OCI-LY7 (cell line): ENCODE measurements at regions not wholly inside any gene's neighbourhood (a gene's known extent, or its start where the extent isn't known, plus 50 kb on each side); places are given as distances from the start of the nearest gene placed in this dataset.

Experiments used
- CTCF ChIP-seq: fragments of 200-600 bp; sonication (generic); conservative IDR thresholded peaks from 2 replicates; pipeline ENCODE4 v1.5.1; 2014; ENCODE audit warnings: mild to moderate bottlenecking, antibody characterized with exemption, low read length, moderate library complexity, mixed read lengths
- EZH2phosphoT487 ChIP-seq: fragments of 200-600 bp; sonication (generic); IDR thresholded peaks from 2 replicates; pipeline ENCODE4 v1.6.1; 2018; ENCODE audit warnings: low read depth, borderline replicate concordance, mild to moderate bottlenecking, mixed run types, antibody characterized with exemption, low read length, moderate library complexity, mixed read lengths

- TF ChIP-seq CTCF: no peak
- TF ChIP-seq EZH2phosphoT487: no peak
Observed at GRCh38 chr11:134984421-134984820, 572.4 kb upstream of the B3GAT1 start.
